CD4-positive, CD25-positive, alpha-beta regulatory T cell (primary cell): ENCODE measurements at regions not wholly inside any gene's neighbourhood (a gene's known extent, or its start where the extent isn't known, plus 50 kb on each side); places are given as distances from the start of the nearest gene placed in this dataset.

Source experiments
- ATAC-seq, 2 donors: fragments of 150-1000 bp; cut with Tn5 transposase; one replicate each; pipeline ENCODE4 v1.10.0; 2021; ENCODE audit warnings: low read depth in 2 of 2, moderate number of reproducible peaks in 2 of 2, moderate library complexity in 1 of 2
- DNase-seq, 3 donors: peaks; one replicate each; pipeline versions ENCODE4 v3.0.0 to v3.0.0-alpha.2; 2012 to 2022; ENCODE audit warnings: mixed read lengths in 1 of 3
- H3K27ac ChIP-seq: one replicate; pipeline ENCODE4 v1.7.0; 2013; ENCODE audit warnings: mild to moderate bottlenecking, low read length; ENCODE audit not compliant: insufficient read depth, poor library complexity, severe bottlenecking
- H3K27me3 ChIP-seq: one replicate; pipeline ENCODE4 v1.7.0; 2013; ENCODE audit warnings: low read length; ENCODE audit not compliant: control insufficient read depth, insufficient read depth
- H3K36me3 ChIP-seq: one replicate; pipeline ENCODE4 v1.7.0; 2013; ENCODE audit warnings: mild to moderate bottlenecking, low read length, moderate library complexity; ENCODE audit not compliant: control insufficient read depth, insufficient read depth
- H3K4me1 ChIP-seq: 2 replicates; pipeline ENCODE4 v1.7.0; 2013; ENCODE audit warnings: mild to moderate bottlenecking, low read length; ENCODE audit not compliant: insufficient read depth, control insufficient read depth, poor library complexity, severe bottlenecking
- H3K4me3 ChIP-seq: one replicate; pipeline ENCODE4 v1.7.0; 2013; ENCODE audit warnings: low read depth, mild to moderate bottlenecking, low read length, moderate library complexity
- H3K9me3 ChIP-seq, 2 experiments: 1 replicate in 1 of 2; 2 replicates in 1 of 2; pipeline ENCODE4 v1.7.0; 2013; ENCODE audit warnings: low read length in 2 of 2, mild to moderate bottlenecking in 1 of 2, moderate library complexity in 1 of 2; ENCODE audit not compliant: control insufficient read depth in 2 of 2
- H3K27ac Mint-ChIP-seq, 3 donors: one replicate each; pipeline ENCODE4 v1.8.0; 2020 to 2022; ENCODE audit warnings: mild to moderate bottlenecking in 3 of 3, mixed read lengths in 3 of 3, moderate library complexity in 2 of 3
- H3K27me3 Mint-ChIP-seq: one replicate; pipeline ENCODE4 v1.8.0; 2022; ENCODE audit warnings: mild to moderate bottlenecking, mixed read lengths
- H3K36me3 Mint-ChIP-seq: one replicate; pipeline ENCODE4 v1.8.0; 2020; ENCODE audit warnings: mixed read lengths
- H3K4me1 Mint-ChIP-seq, 4 donors: one replicate each; pipeline ENCODE4 v1.8.0; 2020 to 2022; ENCODE audit warnings: mixed read lengths in 4 of 4, mild to moderate bottlenecking in 1 of 4
- H3K4me3 Mint-ChIP-seq, 4 donors: one replicate each; pipeline ENCODE4 v1.8.0; 2020 to 2022; ENCODE audit warnings: mild to moderate bottlenecking in 4 of 4, mixed read lengths in 4 of 4, moderate library complexity in 3 of 4
- H3K9me3 Mint-ChIP-seq, 7 donors: one replicate each; pipeline ENCODE4 v1.8.0; 2020 to 2022; ENCODE audit warnings: mixed read lengths in 7 of 7, mild to moderate bottlenecking in 3 of 7, moderate library complexity in 2 of 7

DNA sequence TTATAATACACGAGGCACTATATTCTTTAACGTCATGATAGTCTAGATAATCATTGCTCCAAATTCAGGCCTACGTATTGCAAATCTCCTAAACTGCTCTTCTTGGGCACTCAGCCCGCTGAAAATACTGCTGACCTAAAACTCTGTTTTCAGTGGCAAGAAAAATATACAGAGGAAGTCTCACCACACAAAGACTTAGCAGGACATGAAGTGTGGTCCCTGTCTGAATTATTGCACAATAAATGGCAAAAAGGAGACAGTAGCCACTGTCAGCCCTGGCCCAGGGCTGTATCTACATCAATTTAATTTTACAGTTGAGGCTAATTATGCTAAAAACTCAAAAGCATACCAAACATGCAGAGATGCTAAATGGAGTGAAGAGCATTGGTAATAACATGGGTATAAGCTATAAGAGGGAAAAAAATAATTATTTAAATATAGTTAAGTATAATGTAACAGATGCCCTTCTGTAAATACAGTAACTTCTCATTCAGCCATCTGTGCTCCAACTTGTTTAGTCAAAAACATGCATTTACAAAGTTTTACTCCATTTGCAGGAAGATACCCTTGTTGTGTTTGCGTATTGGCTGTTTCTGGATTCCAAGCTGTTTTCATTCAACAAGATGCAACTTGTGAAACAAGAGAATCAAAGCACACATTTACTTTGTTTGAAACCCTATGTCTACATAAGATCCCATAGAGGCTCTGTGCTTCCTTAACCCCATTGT, 800.0 kb upstream of the LUZP2 start:
- H3K9me3 Mint-ChIP-seq, result peaks cover 0 to 14% (median 2%) of the 10 kb centered on the region in 7 donors
- H3K36me3 Mint-ChIP-seq, result no peaks in the 10 kb centered on the region
- H3K4me3 Mint-ChIP-seq, result no peak overlapping the region
- Histone ChIP-seq H3K9me3 (peaks cover 0 to 6% of the 10 kb centered on the region in 2 experiments), H3K36me3 (no peaks in the 10 kb centered on the region), H3K4me1 (no peaks in the 10 kb centered on the region), H3K27ac (no peak overlapping the region), H3K4me3 (no peak overlapping the region), H3K27me3 (no peaks in the 10 kb centered on the region)
- H3K27ac Mint-ChIP-seq, result no peak overlapping the region
- no peak for DNase-seq
- ATAC-seq, result no peak
- H3K4me1 Mint-ChIP-seq, result no peaks in the 10 kb centered on the region
- no peaks in the 10 kb centered on the region for H3K27me3 Mint-ChIP-seq

DNA sequence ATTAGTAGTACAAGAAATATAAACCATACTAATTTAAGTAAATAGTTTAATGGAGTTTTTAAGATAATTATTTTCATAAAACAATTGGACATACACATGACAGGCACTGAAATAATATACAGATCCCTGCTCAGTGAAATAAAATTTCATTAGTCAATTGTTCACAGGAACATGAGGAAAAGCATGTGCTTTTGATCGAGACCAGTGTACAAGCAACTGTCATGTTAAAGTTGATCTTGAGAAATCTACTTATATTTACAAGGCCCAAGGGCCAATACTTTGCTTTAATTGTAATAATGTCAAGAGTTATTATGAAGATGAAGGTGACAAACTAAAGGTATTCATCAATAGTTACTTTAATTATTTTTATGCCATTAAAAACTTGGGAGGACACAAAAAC, 792.7 kb upstream of the LUZP2 start:
- H3K27ac ChIP-seq, result no peak overlapping the region
- no peaks in the 10 kb centered on the region for H3K4me1 Mint-ChIP-seq
- no peak overlapping the region for H3K27ac Mint-ChIP-seq
- no peak overlapping the region for H3K4me3 Mint-ChIP-seq
- H3K36me3 ChIP-seq, result no peaks in the 10 kb centered on the region
- no peaks in the 10 kb centered on the region for H3K27me3 ChIP-seq
- no peaks in the 10 kb centered on the region for H3K27me3 Mint-ChIP-seq
- no peak for ATAC-seq
- no peaks in the 10 kb centered on the region for H3K36me3 Mint-ChIP-seq
- DNase-seq, result no peak
- no peaks in the 10 kb centered on the region for H3K4me1 ChIP-seq
- H3K9me3 Mint-ChIP-seq, result peaks cover 0 to 14% (median 6%) of the 10 kb centered on the region in 7 donors
- H3K9me3 ChIP-seq, result peaks cover 2 to 22% of the 10 kb centered on the region in 2 experiments
- no peak overlapping the region for H3K4me3 ChIP-seq

DNA sequence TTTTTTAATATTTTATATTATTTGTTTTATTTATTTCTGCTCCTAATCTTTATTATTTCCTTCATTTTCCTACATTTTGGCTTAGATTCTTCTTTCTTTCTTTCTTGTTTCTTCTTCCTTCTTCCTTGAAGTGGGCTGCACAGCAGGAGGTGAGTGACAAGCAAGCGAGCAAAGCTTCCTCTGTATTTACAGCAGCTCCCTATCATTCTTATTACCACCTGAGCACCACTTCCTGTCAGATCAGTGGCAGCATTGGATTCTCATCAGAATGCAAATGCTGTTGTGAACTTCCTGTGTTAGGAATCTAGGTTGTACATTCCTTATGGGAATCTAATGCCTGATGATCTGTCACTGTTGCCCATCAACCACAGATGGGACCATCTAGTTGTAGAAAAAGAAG, 784.9 kb upstream of the LUZP2 start:
- H3K4me3 Mint-ChIP-seq, result no peak overlapping the region
- no peaks in the 10 kb centered on the region for H3K36me3 Mint-ChIP-seq
- no peaks in the 10 kb centered on the region for H3K4me1 Mint-ChIP-seq
- H3K4me1 ChIP-seq, result no peaks in the 10 kb centered on the region
- H3K27me3 Mint-ChIP-seq, result no peaks in the 10 kb centered on the region
- peaks cover 0 to 14% of the 10 kb centered on the region in 2 experiments for H3K9me3 ChIP-seq
- H3K9me3 Mint-ChIP-seq, result peaks cover 0 to 36% (median 10%) of the 10 kb centered on the region in 7 donors
- H3K36me3 ChIP-seq, result no peaks in the 10 kb centered on the region
- DNase-seq (no peak), ATAC-seq (no peak)
- H3K4me3 ChIP-seq, result no peak overlapping the region
- no peaks in the 10 kb centered on the region for H3K27me3 ChIP-seq
- H3K27ac ChIP-seq, result no peak overlapping the region
- no peak overlapping the region for H3K27ac Mint-ChIP-seq

DNA sequence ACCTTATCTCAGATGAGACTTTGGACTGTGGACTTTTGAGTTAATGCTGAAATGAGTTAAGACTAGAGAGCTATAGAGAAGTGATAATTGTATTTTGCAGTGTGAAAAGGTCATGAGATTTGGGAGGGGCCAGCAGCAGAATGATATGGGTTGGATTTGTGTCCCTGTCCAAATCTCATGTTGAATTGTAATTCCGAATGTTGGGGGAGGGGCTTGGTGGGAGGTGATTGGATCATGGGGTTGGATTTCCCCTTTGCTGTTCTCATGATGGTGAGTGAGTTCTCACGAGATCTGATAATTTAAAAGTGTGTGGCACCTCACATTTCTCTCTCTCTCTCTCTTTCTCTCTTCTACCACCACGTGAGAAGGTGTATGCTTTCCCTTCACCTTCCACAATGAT, 777.8 kb upstream of the LUZP2 start:
- Histone ChIP-seq H3K4me1 (no peaks in the 10 kb centered on the region), H3K27me3 (no peaks in the 10 kb centered on the region), H3K9me3 (peaks cover 2 to 5% of the 10 kb centered on the region in 2 experiments), H3K27ac (no peak overlapping the region), H3K36me3 (no peaks in the 10 kb centered on the region), H3K4me3 (no peak overlapping the region)
- H3K4me3 Mint-ChIP-seq, result no peak overlapping the region
- no peak for DNase-seq
- no peak overlapping the region for H3K27ac Mint-ChIP-seq
- H3K9me3 Mint-ChIP-seq, result peaks cover 0 to 25% (median 4%) of the 10 kb centered on the region in 7 donors
- H3K4me1 Mint-ChIP-seq, result no peaks in the 10 kb centered on the region
- H3K27me3 Mint-ChIP-seq, result no peaks in the 10 kb centered on the region
- no peak for ATAC-seq
- H3K36me3 Mint-ChIP-seq, result no peaks in the 10 kb centered on the region

DNA sequence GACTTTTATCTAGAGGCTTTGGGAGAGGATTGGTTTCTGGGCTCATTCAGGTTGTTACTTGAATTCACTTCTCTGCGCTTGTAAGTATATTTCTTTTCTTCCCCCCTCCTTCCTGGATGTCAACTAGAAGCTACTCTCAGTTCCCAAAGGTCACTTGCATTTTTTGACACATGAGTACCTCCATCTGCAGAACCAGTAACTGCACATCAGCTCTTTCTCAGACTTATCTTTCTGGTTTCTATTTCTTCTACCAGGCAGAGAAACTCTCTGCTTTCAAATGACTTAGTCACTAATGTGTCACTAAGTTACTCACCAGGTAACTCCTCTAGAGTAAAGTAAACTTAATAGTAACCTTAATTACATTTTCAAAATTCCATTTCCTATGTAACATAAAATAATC, 773.0 kb upstream of the LUZP2 start:
- H3K4me3 Mint-ChIP-seq, result no peak overlapping the region
- DNase-seq (no peak), ATAC-seq (no peak)
- H3K27me3 Mint-ChIP-seq, result no peaks in the 10 kb centered on the region
- no peak overlapping the region for H3K27ac Mint-ChIP-seq
- H3K4me1 Mint-ChIP-seq, result no peaks in the 10 kb centered on the region
- peaks cover 0 to 6% of the 10 kb centered on the region in 2 experiments for H3K9me3 ChIP-seq
- H3K36me3 Mint-ChIP-seq, result no peaks in the 10 kb centered on the region
- no peaks in the 10 kb centered on the region for H3K27me3 ChIP-seq
- no peak overlapping the region for H3K4me3 ChIP-seq
- H3K36me3 ChIP-seq, result no peaks in the 10 kb centered on the region
- no peak overlapping the region for H3K27ac ChIP-seq
- peaks cover 0 to 23% (median 8%) of the 10 kb centered on the region in 7 donors for H3K9me3 Mint-ChIP-seq
- no peaks in the 10 kb centered on the region for H3K4me1 ChIP-seq

DNA sequence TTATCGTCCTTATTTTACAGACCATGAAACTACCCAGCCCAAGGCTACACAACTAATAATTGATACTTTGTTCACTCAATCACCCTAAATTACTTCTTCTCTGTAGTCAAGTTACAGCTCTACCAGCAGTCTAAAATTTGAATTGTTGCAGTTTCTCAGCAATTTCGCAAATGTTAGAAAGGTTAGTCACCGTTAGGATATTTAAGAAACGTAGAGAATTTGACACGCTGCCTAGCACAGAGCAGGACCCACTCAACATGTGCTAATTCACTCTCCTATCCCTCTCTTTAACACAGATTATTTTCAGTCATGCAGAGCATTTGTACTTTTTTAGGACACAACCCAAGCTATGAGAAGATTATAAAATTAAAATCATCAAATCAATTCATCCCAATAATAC, 771.1 kb upstream of the LUZP2 start:
- no peak overlapping the region for H3K27ac Mint-ChIP-seq
- Histone ChIP-seq H3K27me3 (no peaks in the 10 kb centered on the region), H3K27ac (no peak overlapping the region), H3K9me3 (peaks cover 3 to 8% of the 10 kb centered on the region in 2 experiments), H3K4me1 (no peaks in the 10 kb centered on the region), H3K36me3 (no peaks in the 10 kb centered on the region), H3K4me3 (no peak overlapping the region)
- no peaks in the 10 kb centered on the region for H3K4me1 Mint-ChIP-seq
- DNase-seq (no peak), ATAC-seq (no peak)
- H3K9me3 Mint-ChIP-seq, result peaks cover 0 to 18% (median 6%) of the 10 kb centered on the region in 7 donors
- no peaks in the 10 kb centered on the region for H3K36me3 Mint-ChIP-seq
- no peak overlapping the region for H3K4me3 Mint-ChIP-seq
- no peaks in the 10 kb centered on the region for H3K27me3 Mint-ChIP-seq

DNA sequence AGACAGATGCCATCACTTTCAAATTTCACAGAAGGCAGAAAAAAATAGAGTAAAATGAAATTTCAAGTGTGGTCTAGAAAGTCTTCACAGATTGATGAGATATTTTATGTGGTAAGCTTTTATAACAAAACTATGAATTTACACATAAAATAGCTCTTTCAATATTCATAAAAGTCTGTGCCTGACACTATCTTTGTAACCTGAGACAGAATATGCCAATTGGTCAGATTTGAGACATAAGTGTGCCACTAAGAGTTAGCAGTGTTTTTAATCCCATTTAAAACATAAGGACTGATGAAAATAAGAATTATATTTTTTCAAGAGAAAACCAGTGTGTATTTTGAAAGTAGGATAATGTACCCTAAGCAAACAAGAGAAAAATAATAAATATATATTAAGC, 769.5 kb upstream of the LUZP2 start:
- no peaks in the 10 kb centered on the region for H3K27me3 Mint-ChIP-seq
- Histone ChIP-seq H3K36me3 (no peaks in the 10 kb centered on the region), H3K9me3 (peaks cover 3 to 10% of the 10 kb centered on the region in 2 experiments), H3K27ac (no peak overlapping the region), H3K4me3 (no peak overlapping the region), H3K27me3 (no peaks in the 10 kb centered on the region), H3K4me1 (no peaks in the 10 kb centered on the region)
- ATAC-seq (no peak), DNase-seq (no peak)
- H3K36me3 Mint-ChIP-seq, result no peaks in the 10 kb centered on the region
- H3K4me3 Mint-ChIP-seq, result no peak overlapping the region
- H3K27ac Mint-ChIP-seq, result no peak overlapping the region
- no peaks in the 10 kb centered on the region for H3K4me1 Mint-ChIP-seq
- peaks cover 0 to 18% (median 7%) of the 10 kb centered on the region in 7 donors for H3K9me3 Mint-ChIP-seq

DNA sequence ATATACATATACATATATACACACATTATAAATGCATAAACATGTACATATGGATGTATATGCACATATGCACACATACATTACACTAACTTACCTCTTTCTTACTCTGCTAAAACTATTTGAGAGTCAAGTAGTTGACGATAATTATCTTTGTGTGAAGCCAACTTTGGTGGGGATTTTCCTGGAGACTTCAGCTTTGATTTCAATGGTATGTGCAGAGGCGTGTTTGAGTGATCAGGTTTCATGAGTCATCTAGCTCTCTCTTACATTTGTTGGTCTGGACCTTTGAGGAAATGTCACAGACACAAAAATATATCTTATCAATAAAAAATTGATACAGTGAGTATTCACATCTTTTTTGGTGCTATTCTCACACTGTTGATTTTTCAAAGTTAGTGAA, 769.1 kb upstream of the LUZP2 start:
- ATAC-seq (no peak), DNase-seq (no peak)
- Mint-ChIP-seq H3K4me3 (no peak overlapping the region), H3K27me3 (no peaks in the 10 kb centered on the region), H3K9me3 (peaks cover 0 to 22% (median 7%) of the 10 kb centered on the region in 7 donors), H3K4me1 (no peaks in the 10 kb centered on the region), H3K36me3 (no peaks in the 10 kb centered on the region), H3K27ac (no peak overlapping the region)
- Histone ChIP-seq H3K36me3 (no peaks in the 10 kb centered on the region), H3K4me3 (no peak overlapping the region), H3K27ac (no peak overlapping the region), H3K4me1 (no peaks in the 10 kb centered on the region), H3K9me3 (peaks cover 3 to 8% of the 10 kb centered on the region in 2 experiments), H3K27me3 (no peaks in the 10 kb centered on the region)
